HEK293 (cell line): ENCODE measurements at regions not wholly inside any gene's neighbourhood (a gene's known extent, or its start where the extent isn't known, plus 50 kb on each side); places are given as distances from the start of the nearest gene placed in this dataset.

Source experiments
- CTCF ChIA-PET: fragments of 350-600 bp; formaldehyde crosslinking; extraction: SDS; loops from one replicate; lab custom pipeline; 2021; ENCODE audit warnings: antibody characterized with exemption; lab: Yijun Ruan, JAX
- POLR2A ChIA-PET: fragments of 300-600 bp; formaldehyde crosslinking; extraction: SDS; loops from one replicate; lab custom pipeline; 2020; ENCODE audit warnings: antibody characterized with exemption, inconsistent platforms; lab: Yijun Ruan, JAX
- H3K27ac ChIP-seq: fragments of 200-500 bp; sonication (Bioruptor generic); 2 replicates; pipeline ENCODE4 v1.5.1; 2014; ENCODE audit warnings: low read depth, low read length, control low read depth, inconsistent platforms; ENCODE audit errors: extremely low read depth
- H3K36me3 ChIP-seq, 2 experiments: fragments of 200-500 bp in 1 of 2; sonication (Bioruptor generic) in 1 of 2; 1 replicate in 1 of 2; 2 replicates in 1 of 2; pipeline ENCODE4 v1.5.1; 2014 to 2017; ENCODE audit warnings: inconsistent platforms in 2 of 2, low read length in 2 of 2; ENCODE audit not compliant: control insufficient read depth in 2 of 2, insufficient read depth in 1 of 2
- H3K4me1 ChIP-seq: fragments of 200-500 bp; sonication (Bioruptor generic); 2 replicates; pipeline ENCODE4 v1.5.1; 2014; ENCODE audit warnings: mild to moderate bottlenecking, low read length, inconsistent platforms; ENCODE audit not compliant: control insufficient read depth, insufficient read depth
- H3K4me3 ChIP-seq: 2 replicates; pipeline ENCODE4 v1.5.1; 2011; ENCODE audit warnings: low read depth, mild to moderate bottlenecking, control low read depth, low read length, moderate library complexity
- H3K9me3 ChIP-seq: fragments of 200-500 bp; sonication (Bioruptor generic); 2 replicates; pipeline ENCODE4 v1.5.1; 2014; ENCODE audit warnings: low read depth, low read length, inconsistent platforms; ENCODE audit not compliant: control insufficient read depth, insufficient read depth
- BCL11A ChIP-seq: fragments of 450-650 bp; formaldehyde crosslinking; IDR thresholded peaks from 2 replicates; pipeline ENCODE4 v1.5.1; 2016; ENCODE audit warnings: low read depth, missing biosample characterization, missing genetic modification characterization
- FEZF1 ChIP-seq: fragments of 450-650 bp; formaldehyde crosslinking; IDR thresholded peaks from 2 replicates; pipeline ENCODE4 v1.5.1; 2016; ENCODE audit warnings: missing biosample characterization, missing genetic modification characterization
- GLIS2 ChIP-seq: fragments of 450-650 bp; formaldehyde crosslinking; IDR thresholded peaks from 2 replicates; pipeline ENCODE4 v1.5.1; 2016; ENCODE audit warnings: missing biosample characterization, missing genetic modification characterization
- KLF10 ChIP-seq: fragments of 450-650 bp; IDR thresholded peaks from 2 replicates; pipeline ENCODE4 v1.5.1; 2018; ENCODE audit warnings: missing biosample characterization, mild to moderate bottlenecking, missing genetic modification characterization
- PRDM6 ChIP-seq: fragments of 450-650 bp; formaldehyde crosslinking; IDR thresholded peaks from 2 replicates; pipeline ENCODE4 v1.5.1; 2017; ENCODE audit warnings: missing biosample characterization, missing genetic modification characterization
- ZNF10 ChIP-seq: fragments of 450-650 bp; formaldehyde crosslinking; IDR thresholded peaks from 2 replicates; pipeline ENCODE4 v1.5.1; 2017; ENCODE audit warnings: missing biosample characterization, missing genetic modification characterization
- ZNF133 ChIP-seq: fragments of 450-650 bp; formaldehyde crosslinking; IDR thresholded peaks from 2 replicates; pipeline ENCODE4 v1.5.1; 2016; ENCODE audit warnings: missing biosample characterization, missing genetic modification characterization
- ZNF202 ChIP-seq: fragments of 450-650 bp; formaldehyde crosslinking; IDR thresholded peaks from 2 replicates; pipeline ENCODE4 v1.5.1; 2016; ENCODE audit warnings: missing biosample characterization, missing genetic modification characterization, borderline replicate concordance
- ZNF211 ChIP-seq: fragments of 450-650 bp; formaldehyde crosslinking; IDR thresholded peaks from 2 replicates; pipeline ENCODE4 v1.5.1; 2016; ENCODE audit warnings: low read depth, missing biosample characterization, missing genetic modification characterization
- ZNF26 ChIP-seq: fragments of 450-650 bp; formaldehyde crosslinking; IDR thresholded peaks from 2 replicates; pipeline ENCODE4 v1.5.1; 2016; ENCODE audit warnings: missing biosample characterization, missing genetic modification characterization
- ZNF280D ChIP-seq: fragments of 450-650 bp; formaldehyde crosslinking; IDR thresholded peaks from 2 replicates; pipeline ENCODE4 v1.5.1; 2016; ENCODE audit warnings: missing biosample characterization, missing genetic modification characterization
- ZNF302 ChIP-seq: fragments of 450-650 bp; formaldehyde crosslinking; IDR thresholded peaks from 2 replicates; pipeline ENCODE4 v1.5.1; 2016; ENCODE audit warnings: missing biosample characterization, missing genetic modification characterization, low read depth
- ZNF335 ChIP-seq: fragments of 450-650 bp; formaldehyde crosslinking; conservative IDR thresholded peaks from 2 replicates; pipeline ENCODE4 v1.5.1; 2016; ENCODE audit warnings: missing biosample characterization, missing genetic modification characterization
- ZNF426 ChIP-seq: fragments of 450-650 bp; formaldehyde crosslinking; IDR thresholded peaks from 2 replicates; pipeline ENCODE4 v1.5.1; 2017; ENCODE audit warnings: missing biosample characterization, missing genetic modification characterization, mild to moderate bottlenecking, inconsistent platforms, moderate library complexity
- ZNF449 ChIP-seq: fragments of 450-650 bp; formaldehyde crosslinking; IDR thresholded peaks from 2 replicates; pipeline ENCODE4 v1.5.1; 2017; ENCODE audit warnings: missing biosample characterization, mild to moderate bottlenecking, missing genetic modification characterization, moderate library complexity
- ZNF501 ChIP-seq: fragments of 450-650 bp; formaldehyde crosslinking; IDR thresholded peaks from 2 replicates; pipeline ENCODE4 v1.5.1; 2016; ENCODE audit warnings: missing biosample characterization, missing genetic modification characterization
- ZNF530 ChIP-seq: fragments of 450-650 bp; formaldehyde crosslinking; IDR thresholded peaks from 2 replicates; pipeline ENCODE4 v1.5.1; 2016; ENCODE audit warnings: low read depth, missing biosample characterization, missing genetic modification characterization
- ZNF664 ChIP-seq: fragments of 450-650 bp; formaldehyde crosslinking; IDR thresholded peaks from 2 replicates; pipeline ENCODE4 v1.5.1; 2016; ENCODE audit warnings: missing biosample characterization, missing genetic modification characterization
- ZNF677 ChIP-seq: fragments of 450-650 bp; IDR thresholded peaks from 2 replicates; pipeline ENCODE4 v1.5.0; 2018; ENCODE audit warnings: missing biosample characterization, mild to moderate bottlenecking, missing genetic modification characterization, moderate library complexity
- ZNF747 ChIP-seq: fragments of 450-650 bp; formaldehyde crosslinking; IDR thresholded peaks from 2 replicates; pipeline ENCODE4 v1.5.1; 2016; ENCODE audit warnings: missing biosample characterization, missing genetic modification characterization

- Histone ChIP-seq H3K36me3 (no peaks in the 10 kb centered on the region), H3K4me3 (no peak overlapping the region), H3K9me3 (no peaks in the 10 kb centered on the region), H3K4me1 (no peaks in the 10 kb centered on the region), H3K27ac (no peak overlapping the region)
- POLR2A ChIA-PET: no interaction called here
- CTCF ChIA-PET: no interaction called here
- TF ChIP-seq GLIS2: no peak
- no peak for TF ChIP-seq ZNF426 (tag by site-specific recombination)
- no peak for TF ChIP-seq ZNF280D (tag by site-specific recombination)
- no peak for TF ChIP-seq ZNF335 (tag by site-specific recombination)
- no peak for TF ChIP-seq ZNF26 (tag by site-specific recombination)
- TF ChIP-seq ZNF449 (tag by site-specific recombination): no peak
- TF ChIP-seq KLF10 (tag by site-specific recombination): no peak
- TF ChIP-seq ZNF501: no peak
- no peak for TF ChIP-seq ZNF202 (tag by site-specific recombination)
- no peak for TF ChIP-seq ZNF664
- no peak for TF ChIP-seq ZNF747 (tag by site-specific recombination)
- TF ChIP-seq FEZF1: no peak
- no peak for TF ChIP-seq ZNF10
- no peak for TF ChIP-seq PRDM6 (tag by site-specific recombination)
- TF ChIP-seq ZNF677 (tag by site-specific recombination): no peak
- no peak for TF ChIP-seq ZNF211 (tag by site-specific recombination)
- TF ChIP-seq ZNF530 (tag by site-specific recombination): no peak
- TF ChIP-seq ZNF133 (tag by site-specific recombination): no peak
- TF ChIP-seq BCL11A (tag by site-specific recombination): no peak
- TF ChIP-seq ZNF302: no peak
These were observed 906.7 kb upstream of the CELF2 start for GRCh38 chr10:10110844-10111490.
